ENCODE measurements at regions not wholly inside any gene's neighbourhood (a gene's known extent, or its start where the extent isn't known, plus 50 kb on each side); places are given as distances from the start of the nearest gene placed in this dataset.

DNA sequence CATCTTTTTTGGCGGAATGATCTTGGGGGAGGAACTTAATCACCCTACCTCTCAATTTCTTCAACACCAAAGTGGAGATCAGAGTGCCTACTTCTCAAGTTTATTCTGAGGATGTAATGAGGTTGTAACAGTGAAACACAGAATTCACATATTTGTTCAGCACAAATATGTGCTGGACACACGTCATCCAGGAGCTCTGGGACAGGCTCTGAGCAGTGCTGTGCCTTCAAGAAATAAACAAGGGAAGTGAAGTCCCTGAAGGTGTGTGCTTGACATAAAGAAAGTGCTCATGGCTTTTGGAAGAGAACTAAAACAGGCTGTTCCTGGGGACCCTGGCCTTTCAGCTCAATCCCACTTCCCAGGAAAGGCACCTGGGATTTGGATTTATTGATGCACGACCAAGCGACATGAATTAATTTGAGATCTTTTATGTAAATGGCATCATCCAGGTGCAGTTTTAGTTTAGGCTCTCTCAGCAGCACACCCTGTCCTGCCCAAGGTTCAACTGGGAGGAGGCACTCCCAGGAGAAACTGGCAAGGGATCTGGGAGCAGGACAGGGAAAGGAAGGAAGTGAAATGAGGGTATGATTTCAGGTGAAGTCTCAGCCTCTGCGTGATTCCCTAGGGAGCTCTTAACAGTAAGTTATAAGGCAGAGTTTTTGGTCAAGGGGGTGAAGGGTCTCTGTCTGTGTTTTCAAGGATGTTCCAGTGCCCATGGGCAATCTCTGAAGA is 211.0 kb downstream of the FOXA2 start:
- TF ChIP-seq, protein P1, sequence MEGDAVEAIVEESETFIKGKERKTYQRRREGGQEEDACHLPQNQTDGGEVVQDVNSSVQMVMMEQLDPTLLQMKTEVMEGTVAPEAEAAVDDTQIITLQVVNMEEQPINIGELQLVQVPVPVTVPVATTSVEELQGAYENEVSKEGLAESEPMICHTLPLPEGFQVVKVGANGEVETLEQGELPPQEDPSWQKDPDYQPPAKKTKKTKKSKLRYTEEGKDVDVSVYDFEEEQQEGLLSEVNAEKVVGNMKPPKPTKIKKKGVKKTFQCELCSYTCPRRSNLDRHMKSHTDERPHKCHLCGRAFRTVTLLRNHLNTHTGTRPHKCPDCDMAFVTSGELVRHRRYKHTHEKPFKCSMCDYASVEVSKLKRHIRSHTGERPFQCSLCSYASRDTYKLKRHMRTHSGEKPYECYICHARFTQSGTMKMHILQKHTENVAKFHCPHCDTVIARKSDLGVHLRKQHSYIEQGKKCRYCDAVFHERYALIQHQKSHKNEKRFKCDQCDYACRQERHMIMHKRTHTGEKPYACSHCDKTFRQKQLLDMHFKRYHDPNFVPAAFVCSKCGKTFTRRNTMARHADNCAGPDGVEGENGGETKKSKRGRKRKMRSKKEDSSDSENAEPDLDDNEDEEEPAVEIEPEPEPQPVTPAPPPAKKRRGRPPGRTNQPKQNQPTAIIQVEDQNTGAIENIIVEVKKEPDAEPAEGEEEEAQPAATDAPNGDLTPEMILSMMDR (conservative IDR thresholded peaks at IDR 0.05; ENCODE audit: low read depth, low read length), result no peak
- TF ChIP-seq EZH2 (IDR thresholded peaks at IDR 0.05; ENCODE audit: low read length, unreplicated experiment), result no peak

Measured in PC-3 (cell line).